ENCODE measurements at regions not wholly inside any gene's neighbourhood (a gene's known extent, or its start where the extent isn't known, plus 50 kb on each side); places are given as distances from the start of the nearest gene placed in this dataset.
"Not testable (repeated sequence)": the region's sequence is repeated elsewhere in the genome, so short reads cannot be mapped to it uniquely, and the experiment has no call there.

DNA sequence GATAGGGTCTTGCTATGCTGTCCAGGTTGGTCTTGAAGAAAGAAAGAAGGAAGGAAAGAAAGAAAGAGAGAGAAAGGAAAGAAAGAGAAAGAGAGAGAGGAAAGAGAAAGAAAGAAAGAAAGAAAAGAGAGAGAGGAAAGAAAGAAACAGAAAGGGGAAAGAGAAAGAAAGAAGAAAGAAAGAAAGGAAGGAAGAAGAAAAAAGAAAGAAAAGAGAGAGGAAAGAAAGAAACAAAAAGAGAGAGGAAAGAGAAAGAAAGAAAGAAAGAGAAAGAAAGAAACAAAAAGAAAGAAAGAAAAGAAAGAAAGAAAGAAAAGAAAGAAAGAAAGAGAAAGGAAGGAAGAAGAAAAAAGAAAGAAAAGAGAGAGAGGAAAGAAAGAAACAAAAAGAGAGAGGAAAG is 95.8 kb upstream of the SHOX start:
- Histone ChIP-seq H3K4me3 (no peak overlapping the region), H3K27me3 (no peaks in the 10 kb centered on the region), H3K9me3 (peaks cover 6% of the 10 kb centered on the region), H3K27ac (no peak overlapping the region), H3K4me1 (no peaks in the 10 kb centered on the region), H3K36me3 (no peaks in the 10 kb centered on the region)
- TF ChIP-seq POLR2A (IDR thresholded peaks at IDR 0.05) (no peak), POLR2AphosphoS5 (IDR thresholded peaks at IDR 0.05) (no peak), EP300 (IDR thresholded peaks at IDR 0.05) (no peak)
- TF ChIP-seq, protein P1, sequence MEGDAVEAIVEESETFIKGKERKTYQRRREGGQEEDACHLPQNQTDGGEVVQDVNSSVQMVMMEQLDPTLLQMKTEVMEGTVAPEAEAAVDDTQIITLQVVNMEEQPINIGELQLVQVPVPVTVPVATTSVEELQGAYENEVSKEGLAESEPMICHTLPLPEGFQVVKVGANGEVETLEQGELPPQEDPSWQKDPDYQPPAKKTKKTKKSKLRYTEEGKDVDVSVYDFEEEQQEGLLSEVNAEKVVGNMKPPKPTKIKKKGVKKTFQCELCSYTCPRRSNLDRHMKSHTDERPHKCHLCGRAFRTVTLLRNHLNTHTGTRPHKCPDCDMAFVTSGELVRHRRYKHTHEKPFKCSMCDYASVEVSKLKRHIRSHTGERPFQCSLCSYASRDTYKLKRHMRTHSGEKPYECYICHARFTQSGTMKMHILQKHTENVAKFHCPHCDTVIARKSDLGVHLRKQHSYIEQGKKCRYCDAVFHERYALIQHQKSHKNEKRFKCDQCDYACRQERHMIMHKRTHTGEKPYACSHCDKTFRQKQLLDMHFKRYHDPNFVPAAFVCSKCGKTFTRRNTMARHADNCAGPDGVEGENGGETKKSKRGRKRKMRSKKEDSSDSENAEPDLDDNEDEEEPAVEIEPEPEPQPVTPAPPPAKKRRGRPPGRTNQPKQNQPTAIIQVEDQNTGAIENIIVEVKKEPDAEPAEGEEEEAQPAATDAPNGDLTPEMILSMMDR (IDR thresholded peaks at IDR 0.05), result no peak
- no peak for DNase-seq (ENCODE audit: low spot score in 2 of 2)

DNA sequence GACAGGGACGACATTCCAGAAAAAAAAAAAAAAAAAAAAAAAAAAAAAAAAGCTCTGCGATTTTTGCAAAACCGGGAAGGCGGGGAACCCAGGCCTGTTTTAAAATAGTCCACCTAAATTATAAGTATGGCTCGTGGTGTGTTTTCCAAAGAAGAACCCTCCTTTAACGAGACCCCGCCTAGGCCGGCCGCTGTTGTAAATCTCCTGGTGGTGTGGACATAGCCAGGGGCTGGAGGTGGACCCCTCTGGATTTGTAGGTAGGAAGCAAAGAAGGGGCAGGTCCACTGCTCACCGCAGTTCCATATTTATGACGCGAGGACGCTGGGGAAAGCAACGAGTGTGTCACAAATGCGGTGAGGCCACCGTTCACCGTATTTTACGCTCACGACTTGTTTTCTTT is 94.0 kb upstream of the SHOX start:
- no peak overlapping the region for H3K27ac ChIP-seq
- 84% methylated on average over 19 of the region's 19 CpGs for WGBS
- H3K27me3 ChIP-seq, result no peaks in the 10 kb centered on the region
- no peaks in the 10 kb centered on the region for H3K36me3 ChIP-seq
- no peak for DNase-seq (ENCODE audit: low spot score in 2 of 2)
- no peak overlapping the region for H3K4me3 ChIP-seq
- TF ChIP-seq POLR2AphosphoS5 (IDR thresholded peaks at IDR 0.05), result no peak
- no peak for TF ChIP-seq EP300 (IDR thresholded peaks at IDR 0.05)
- TF ChIP-seq, protein P1 (IDR thresholded peaks at IDR 0.05), result no peak
- no peak for TF ChIP-seq POLR2A (IDR thresholded peaks at IDR 0.05)
- no peaks in the 10 kb centered on the region for H3K4me1 ChIP-seq
- H3K9me3 ChIP-seq, result peaks cover 13% of the 10 kb centered on the region

DNA sequence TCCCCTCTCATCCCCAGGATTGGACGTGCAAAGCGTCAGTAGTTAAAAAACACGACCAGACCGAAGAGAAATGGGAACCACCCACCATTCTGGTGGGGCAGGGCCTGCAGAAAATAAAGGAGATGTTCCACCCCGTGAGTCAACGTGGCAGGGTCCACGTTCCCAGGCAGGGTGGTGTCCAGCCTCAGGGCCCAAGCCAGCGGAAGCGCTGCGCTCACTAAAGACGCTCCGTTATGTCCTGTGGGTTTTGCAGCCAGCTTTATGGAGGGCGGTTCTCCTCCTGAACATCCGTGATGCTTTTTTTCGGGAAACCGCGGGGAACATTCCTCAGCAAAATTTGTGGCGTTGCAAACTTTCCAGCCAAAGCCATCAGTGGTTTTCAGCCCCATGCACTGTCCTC is 93.4 kb upstream of the SHOX start:
- H3K9me3 ChIP-seq, result peaks cover 13% of the 10 kb centered on the region
- H3K4me1 ChIP-seq, result no peaks in the 10 kb centered on the region
- DNase-seq (ENCODE audit: low spot score in 2 of 2), result no peak
- no peak overlapping the region for H3K4me3 ChIP-seq
- no peaks in the 10 kb centered on the region for H3K36me3 ChIP-seq
- no peak overlapping the region for H3K27ac ChIP-seq
- H3K27me3 ChIP-seq, result no peaks in the 10 kb centered on the region
- TF ChIP-seq POLR2A (IDR thresholded peaks at IDR 0.05), result no peak
- TF ChIP-seq POLR2AphosphoS5 (IDR thresholded peaks at IDR 0.05), result no peak
- no peak for TF ChIP-seq EP300 (IDR thresholded peaks at IDR 0.05)
- TF ChIP-seq, protein P1 (IDR thresholded peaks at IDR 0.05), result no peak
- WGBS, result 85% methylated on average over 18 of the region's 18 CpGs

DNA sequence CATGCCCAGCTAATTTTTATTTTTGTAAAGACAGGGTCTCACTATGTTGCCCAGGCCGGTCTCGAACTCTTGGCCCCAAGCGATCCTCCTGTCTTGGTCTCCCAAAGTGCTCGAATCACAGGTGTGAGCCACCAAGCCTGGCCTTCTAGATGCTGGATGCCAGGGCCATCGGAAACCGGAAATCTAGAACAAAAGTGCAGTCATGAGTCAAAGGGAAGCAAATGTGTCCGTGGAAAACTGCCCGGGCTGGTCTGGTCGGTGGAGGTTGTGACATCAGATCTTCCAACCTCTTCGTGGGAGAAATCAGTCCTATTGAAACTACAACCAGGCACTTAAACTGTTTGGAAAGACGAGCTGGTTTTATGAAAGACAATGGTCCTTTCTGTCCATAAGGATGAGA is 92.3 kb upstream of the SHOX start:
- peaks cover 18% of the 10 kb centered on the region for H3K9me3 ChIP-seq
- H3K4me1 ChIP-seq, result no peaks in the 10 kb centered on the region
- TF ChIP-seq, protein P1 (IDR thresholded peaks at IDR 0.05), result no peak
- TF ChIP-seq POLR2A (IDR thresholded peaks at IDR 0.05) (no peak), POLR2AphosphoS5 (IDR thresholded peaks at IDR 0.05) (no peak), EP300 (IDR thresholded peaks at IDR 0.05) (no peak)
- no peaks in the 10 kb centered on the region for H3K27me3 ChIP-seq
- no peaks in the 10 kb centered on the region for H3K36me3 ChIP-seq
- H3K27ac ChIP-seq, result no peak overlapping the region
- H3K4me3 ChIP-seq, result no peak overlapping the region
- 79% methylated on average over 11 of the region's 11 CpGs for WGBS
- no peak for DNase-seq (ENCODE audit: low spot score in 2 of 2)

DNA sequence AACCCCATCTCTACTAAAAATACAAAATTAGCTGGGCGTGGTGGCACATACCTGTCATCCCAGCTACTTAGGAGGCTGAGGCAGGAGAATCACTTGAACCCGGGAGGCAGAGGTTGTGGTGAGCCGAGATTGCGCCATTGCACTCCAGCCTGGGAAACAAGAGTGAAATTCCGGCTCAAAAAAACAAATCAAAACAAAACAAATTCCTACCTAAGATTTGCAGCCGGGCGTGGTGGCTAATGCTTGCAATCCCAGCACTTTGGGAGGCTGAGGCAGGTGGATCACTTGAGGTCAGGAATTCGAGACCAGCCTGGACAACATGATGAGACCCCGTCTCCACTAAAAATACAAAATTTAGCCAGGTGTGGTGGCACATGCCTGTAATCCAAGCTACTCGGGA is 89.6 kb upstream of the SHOX start:
- H3K4me1 ChIP-seq; H3K4me3 ChIP-seq; H3K27ac ChIP-seq; H3K36me3 ChIP-seq; H3K27me3 ChIP-seq; DNase-seq (ENCODE audit: low spot score in 2 of 2): not testable (repeated sequence)
- peaks cover 20% of the 10 kb centered on the region for H3K9me3 ChIP-seq
- WGBS, result 85% methylated on average over 10 of the region's 10 CpGs

DNA sequence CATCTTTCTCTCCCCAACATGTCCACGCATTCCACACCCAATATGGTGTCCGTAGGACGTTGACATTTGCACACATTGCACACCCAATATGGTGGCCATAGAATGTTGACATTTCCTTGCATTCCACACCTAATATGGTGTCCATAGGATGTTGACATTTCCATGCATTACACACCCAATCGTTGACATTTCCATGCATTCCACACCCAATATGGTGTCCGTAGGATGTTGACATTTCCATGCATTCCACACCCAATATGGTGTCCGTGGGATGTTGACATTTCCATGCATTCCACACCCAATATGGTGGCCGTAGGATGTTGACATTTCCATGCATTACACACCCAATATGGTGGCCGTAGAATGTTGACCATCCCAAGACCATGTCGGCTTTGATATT is 88.4 kb upstream of the SHOX start:
- Histone ChIP-seq H3K36me3 (no peaks in the 10 kb centered on the region), H3K9me3 (peaks cover 16% of the 10 kb centered on the region), H3K27me3 (no peaks in the 10 kb centered on the region), H3K4me1 (no peaks in the 10 kb centered on the region), H3K27ac (no peak overlapping the region), H3K4me3 (no peak overlapping the region)
- no peak for DNase-seq (ENCODE audit: low spot score in 2 of 2)
- WGBS, result 92% methylated on average over 9 of the region's 9 CpGs
- no peak for TF ChIP-seq POLR2A (IDR thresholded peaks at IDR 0.05)
